Activated CD8-positive, alpha-beta memory T cell treated with anti-CD3 and anti-CD28 coated beads, Interleukin-2, amount 10 ng/mL, durations not matched to agents 7 days and 5 days (primary cell): ENCODE measurements at regions not wholly inside any gene's neighbourhood (a gene's known extent, or its start where the extent isn't known, plus 50 kb on each side); places are given as distances from the start of the nearest gene placed in this dataset.

ENCODE experiments used
- ATAC-seq: fragments of 150-1000 bp; cut with Tn5 transposase; one replicate; pipeline ENCODE4 v1.10.0; 2021; ENCODE audit warnings: moderate library complexity
- CTCF ChIA-PET: fragments of 350-600 bp; sonication (Branson Sonifier 250); formaldehyde crosslinking; loops from one replicate; lab custom pipeline; 2021; ENCODE audit warnings: antibody characterized with exemption; lab: Charles Lee
- DNase-seq: peaks from one replicate; pipeline ENCODE4 v3.0.0-alpha.2; 2020
- H3K27ac Mint-ChIP-seq: one replicate; pipeline ENCODE4 v1.8.0; 2021; ENCODE audit warnings: mild to moderate bottlenecking, mixed read lengths
- H3K27me3 Mint-ChIP-seq: one replicate; pipeline ENCODE4 v1.8.0; 2021; ENCODE audit warnings: mixed read lengths
- H3K36me3 Mint-ChIP-seq: one replicate; pipeline ENCODE4 v1.8.0; 2021; ENCODE audit warnings: mild to moderate bottlenecking, mixed read lengths
- H3K4me1 Mint-ChIP-seq: one replicate; pipeline ENCODE4 v1.8.0; 2021; ENCODE audit warnings: mixed read lengths
- H3K4me3 Mint-ChIP-seq: one replicate; pipeline ENCODE4 v1.8.0; 2021; ENCODE audit warnings: mild to moderate bottlenecking, moderate library complexity, mixed read lengths
- H3K9me3 Mint-ChIP-seq: one replicate; pipeline ENCODE4 v1.8.0; 2022; ENCODE audit warnings: low read depth, mixed read lengths

- ATAC-seq (no peak), DNase-seq (no peak)
- Mint-ChIP-seq H3K27ac (no peak overlapping the region), H3K36me3 (no peaks in the 10 kb centered on the region), H3K4me1 (no peaks in the 10 kb centered on the region), H3K4me3 (no peak overlapping the region), H3K9me3 (no peaks in the 10 kb centered on the region), H3K27me3 (no peaks in the 10 kb centered on the region)
- CTCF ChIA-PET, result no interaction called here
Measured at GRCh38 chr13:59348617-59349016, 815.1 kb downstream of the DIAPH3 start.

- H3K9me3 Mint-ChIP-seq, result no peaks in the 10 kb centered on the region
- H3K4me3 Mint-ChIP-seq, result no peak overlapping the region
- H3K36me3 Mint-ChIP-seq, result no peaks in the 10 kb centered on the region
- DNase-seq, result no peak
- H3K27me3 Mint-ChIP-seq, result no peaks in the 10 kb centered on the region
- ATAC-seq, result no peak
- CTCF ChIA-PET, result no interaction called here
- H3K27ac Mint-ChIP-seq, result no peak overlapping the region
- H3K4me1 Mint-ChIP-seq, result no peaks in the 10 kb centered on the region
Measured at GRCh38 chr13:59352600-59352999, 811.1 kb downstream of the DIAPH3 start.

GRCh38 chr13:59354665-59355369 is 808.9 kb downstream of the DIAPH3 start:
- Mint-ChIP-seq H3K4me1 (no peaks in the 10 kb centered on the region), H3K27ac (no peak overlapping the region), H3K4me3 (no peak overlapping the region), H3K36me3 (no peaks in the 10 kb centered on the region), H3K9me3 (no peaks in the 10 kb centered on the region), H3K27me3 (no peaks in the 10 kb centered on the region)
- CTCF ChIA-PET, result no interaction called here
- DNase-seq (no peak), ATAC-seq (no peak)

- Mint-ChIP-seq H3K4me1 (peaks cover 2% of the 10 kb centered on the region), H3K4me3 (no peak overlapping the region), H3K9me3 (no peaks in the 10 kb centered on the region), H3K27me3 (no peaks in the 10 kb centered on the region), H3K27ac (no peak overlapping the region), H3K36me3 (no peaks in the 10 kb centered on the region)
- DNase-seq, result no peak
- no peak for ATAC-seq
- CTCF ChIA-PET, result no interaction called here
Measured at GRCh38 chr13:59356607-59357006, 807.1 kb downstream of the DIAPH3 start.

- Mint-ChIP-seq H3K4me3 (no peak overlapping the region), H3K36me3 (no peaks in the 10 kb centered on the region), H3K9me3 (no peaks in the 10 kb centered on the region), H3K4me1 (peaks cover 2% of the 10 kb centered on the region), H3K27me3 (no peaks in the 10 kb centered on the region), H3K27ac (no peak overlapping the region)
- CTCF ChIA-PET, result no interaction called here
- no peak for DNase-seq
- ATAC-seq, result no peak
Measured at GRCh38 chr13:59358014-59358413, 805.7 kb downstream of the DIAPH3 start.

GRCh38 chr13:59360108-59360507 is 803.6 kb downstream of the DIAPH3 start:
- H3K4me3 Mint-ChIP-seq, result no peak overlapping the region
- no peak for DNase-seq
- CTCF ChIA-PET, result no interaction called here
- no peaks in the 10 kb centered on the region for H3K36me3 Mint-ChIP-seq
- H3K4me1 Mint-ChIP-seq, result peaks cover 2% of the 10 kb centered on the region
- no peaks in the 10 kb centered on the region for H3K9me3 Mint-ChIP-seq
- H3K27me3 Mint-ChIP-seq, result no peaks in the 10 kb centered on the region
- no peak overlapping the region for H3K27ac Mint-ChIP-seq
- no peak for ATAC-seq

GRCh38 chr13:59360916-59361315 is 802.8 kb downstream of the DIAPH3 start:
- DNase-seq, result no peak
- Mint-ChIP-seq H3K4me3 (no peak overlapping the region), H3K27me3 (no peaks in the 10 kb centered on the region), H3K9me3 (no peaks in the 10 kb centered on the region), H3K27ac (no peak overlapping the region), H3K36me3 (no peaks in the 10 kb centered on the region), H3K4me1 (peaks cover 2% of the 10 kb centered on the region)
- no peak for ATAC-seq
- CTCF ChIA-PET, result no interaction called here

GRCh38 chr13:59363313-59363712 is 800.4 kb downstream of the DIAPH3 start:
- H3K27me3 Mint-ChIP-seq, result no peaks in the 10 kb centered on the region
- H3K36me3 Mint-ChIP-seq, result no peaks in the 10 kb centered on the region
- H3K9me3 Mint-ChIP-seq, result no peaks in the 10 kb centered on the region
- ATAC-seq (no peak), DNase-seq (no peak)
- H3K4me1 Mint-ChIP-seq, result peaks cover 2% of the 10 kb centered on the region
- H3K27ac Mint-ChIP-seq, result no peak overlapping the region
- CTCF ChIA-PET, result no interaction called here
- H3K4me3 Mint-ChIP-seq, result no peak overlapping the region

GRCh38 chr13:59363947-59364346 is 799.8 kb downstream of the DIAPH3 start:
- no peak for DNase-seq

GRCh38 chr13:59364641-59365085 is 799.1 kb downstream of the DIAPH3 start:
- Mint-ChIP-seq H3K4me1 (peaks cover 2% of the 10 kb centered on the region), H3K36me3 (no peaks in the 10 kb centered on the region), H3K27ac (no peak overlapping the region), H3K27me3 (no peaks in the 10 kb centered on the region), H3K4me3 (no peak overlapping the region), H3K9me3 (no peaks in the 10 kb centered on the region)
- ATAC-seq (no peak), DNase-seq (no peak)
- CTCF ChIA-PET, result no interaction called here

More at GRCh38 chr13:59363947-59364346, 799.8 kb downstream of the DIAPH3 start:
- Mint-ChIP-seq H3K4me3 (no peak overlapping the region), H3K36me3 (no peaks in the 10 kb centered on the region), H3K4me1 (peaks cover 2% of the 10 kb centered on the region), H3K9me3 (no peaks in the 10 kb centered on the region), H3K27me3 (no peaks in the 10 kb centered on the region), H3K27ac (no peak overlapping the region)
- ATAC-seq, result no peak
- CTCF ChIA-PET, result no interaction called here

GRCh38 chr13:59367467-59367866 is 796.3 kb downstream of the DIAPH3 start:
- DNase-seq (no peak), ATAC-seq (no peak)
- no peak overlapping the region for H3K27ac Mint-ChIP-seq
- CTCF ChIA-PET, result no interaction called here
- H3K9me3 Mint-ChIP-seq, result no peaks in the 10 kb centered on the region
- no peak overlapping the region for H3K4me3 Mint-ChIP-seq
- no peaks in the 10 kb centered on the region for H3K4me1 Mint-ChIP-seq
- no peaks in the 10 kb centered on the region for H3K27me3 Mint-ChIP-seq
- no peaks in the 10 kb centered on the region for H3K36me3 Mint-ChIP-seq

GRCh38 chr13:59367904-59368303 is 795.8 kb downstream of the DIAPH3 start:
- no peaks in the 10 kb centered on the region for H3K9me3 Mint-ChIP-seq
- H3K36me3 Mint-ChIP-seq, result no peaks in the 10 kb centered on the region
- H3K27ac Mint-ChIP-seq, result no peak overlapping the region
- CTCF ChIA-PET, result no interaction called here
- no peaks in the 10 kb centered on the region for H3K27me3 Mint-ChIP-seq
- ATAC-seq (no peak), DNase-seq (no peak)
- H3K4me1 Mint-ChIP-seq, result no peaks in the 10 kb centered on the region
- no peak overlapping the region for H3K4me3 Mint-ChIP-seq

- ATAC-seq, result no peak
- Mint-ChIP-seq H3K27me3 (no peaks in the 10 kb centered on the region), H3K36me3 (no peaks in the 10 kb centered on the region), H3K9me3 (no peaks in the 10 kb centered on the region), H3K4me1 (no peaks in the 10 kb centered on the region), H3K4me3 (no peak overlapping the region), H3K27ac (no peak overlapping the region)
- DNase-seq, result no peak
- CTCF ChIA-PET, result no interaction called here
Measured at GRCh38 chr13:59368693-59369092, 795.0 kb downstream of the DIAPH3 start.

GRCh38 chr13:59371229-59371628 is 792.5 kb downstream of the DIAPH3 start:
- no peaks in the 10 kb centered on the region for H3K36me3 Mint-ChIP-seq
- no peak overlapping the region for H3K27ac Mint-ChIP-seq
- no peak overlapping the region for H3K4me3 Mint-ChIP-seq
- ATAC-seq (no peak), DNase-seq (no peak)
- CTCF ChIA-PET, result no interaction called here
- no peaks in the 10 kb centered on the region for H3K9me3 Mint-ChIP-seq
- H3K27me3 Mint-ChIP-seq, result peaks cover 3% of the 10 kb centered on the region
- H3K4me1 Mint-ChIP-seq, result no peaks in the 10 kb centered on the region
